ENCODE measurements at regions not wholly inside any gene's neighbourhood (a gene's known extent, or its start where the extent isn't known, plus 50 kb on each side); places are given as distances from the start of the nearest gene placed in this dataset.

DNA sequence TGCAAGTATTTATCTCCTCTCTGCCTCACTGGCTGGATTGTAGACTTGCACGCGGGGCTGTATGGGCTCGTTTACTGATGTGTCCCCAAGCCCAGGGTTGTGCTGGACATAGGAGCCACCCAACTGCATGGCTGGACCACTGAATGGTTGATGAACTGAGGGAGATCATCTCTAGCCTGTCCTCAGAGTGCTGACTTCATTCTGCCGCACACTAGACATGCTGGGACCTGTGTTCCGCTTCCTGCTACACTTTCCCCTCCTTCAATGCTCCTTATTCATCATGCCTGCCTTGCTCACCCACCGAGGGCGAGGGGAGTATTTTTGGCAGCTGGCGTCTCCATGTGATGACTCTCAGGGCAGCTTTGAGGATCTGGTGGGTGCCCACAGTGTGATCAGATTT is 440.2 kb downstream of the GLRX3 start:
- Histone ChIP-seq H3K9me3 (no peaks in the 10 kb centered on the region), H3K4me3 (no peak overlapping the region), H3K4me1 (no peaks in the 10 kb centered on the region), H3K27ac (no peak overlapping the region), H3K36me3 (no peaks in the 10 kb centered on the region), H3K27me3 (peaks cover 0 to 27% (median 0%) of the 10 kb centered on the region in 9 donors)
- intact Hi-C loops (cut with DNase I) = no loop called here
- 69 to 90% (median 78%) methylated on average over 7 to 8 of the region's 8 CpGs for WGBS, 4 donors
- no peak for ATAC-seq
- DNase-seq = no peak
- no peak for TF ChIP-seq POLR2A (IDR thresholded peaks at IDR 0.05)
- TF ChIP-seq, protein P1, sequence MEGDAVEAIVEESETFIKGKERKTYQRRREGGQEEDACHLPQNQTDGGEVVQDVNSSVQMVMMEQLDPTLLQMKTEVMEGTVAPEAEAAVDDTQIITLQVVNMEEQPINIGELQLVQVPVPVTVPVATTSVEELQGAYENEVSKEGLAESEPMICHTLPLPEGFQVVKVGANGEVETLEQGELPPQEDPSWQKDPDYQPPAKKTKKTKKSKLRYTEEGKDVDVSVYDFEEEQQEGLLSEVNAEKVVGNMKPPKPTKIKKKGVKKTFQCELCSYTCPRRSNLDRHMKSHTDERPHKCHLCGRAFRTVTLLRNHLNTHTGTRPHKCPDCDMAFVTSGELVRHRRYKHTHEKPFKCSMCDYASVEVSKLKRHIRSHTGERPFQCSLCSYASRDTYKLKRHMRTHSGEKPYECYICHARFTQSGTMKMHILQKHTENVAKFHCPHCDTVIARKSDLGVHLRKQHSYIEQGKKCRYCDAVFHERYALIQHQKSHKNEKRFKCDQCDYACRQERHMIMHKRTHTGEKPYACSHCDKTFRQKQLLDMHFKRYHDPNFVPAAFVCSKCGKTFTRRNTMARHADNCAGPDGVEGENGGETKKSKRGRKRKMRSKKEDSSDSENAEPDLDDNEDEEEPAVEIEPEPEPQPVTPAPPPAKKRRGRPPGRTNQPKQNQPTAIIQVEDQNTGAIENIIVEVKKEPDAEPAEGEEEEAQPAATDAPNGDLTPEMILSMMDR (IDR thresholded peaks at IDR 0.05) = no peak

DNA sequence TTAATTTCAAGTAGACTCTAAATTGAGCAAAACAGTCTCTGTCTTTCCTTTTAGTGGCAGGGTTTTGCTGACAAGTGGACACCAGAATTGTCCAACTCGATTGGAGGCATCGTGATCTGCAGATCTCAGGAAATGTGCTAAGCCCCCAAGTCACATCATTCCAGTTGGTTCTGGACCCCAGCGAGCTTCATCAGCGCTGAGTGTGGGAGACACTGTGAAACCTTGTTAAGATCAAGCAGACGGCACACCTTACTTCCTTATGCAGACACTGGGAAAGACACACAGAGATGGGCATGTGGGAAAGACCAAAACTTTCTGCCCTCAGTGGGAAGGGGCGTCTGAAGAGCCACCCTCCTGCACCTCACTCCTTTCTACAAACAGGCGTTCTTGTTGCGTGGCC is 440.8 kb downstream of the GLRX3 start:
- no peak overlapping the region for H3K4me3 ChIP-seq
- no peak for ATAC-seq
- intact Hi-C loops (cut with DNase I) = no loop called here
- no peak for TF ChIP-seq POLR2A (IDR thresholded peaks at IDR 0.05)
- TF ChIP-seq, protein P1 (IDR thresholded peaks at IDR 0.05) = no peak
- DNase-seq = no peak
- H3K4me1 ChIP-seq = no peaks in the 10 kb centered on the region
- H3K27me3 ChIP-seq = peaks cover 0 to 27% (median 0%) of the 10 kb centered on the region in 9 donors
- H3K36me3 ChIP-seq = no peaks in the 10 kb centered on the region
- WGBS, 4 donors = 83 to 91% (median 88%) methylated on average over 8 of the region's 8 CpGs
- no peaks in the 10 kb centered on the region for H3K9me3 ChIP-seq
- H3K27ac ChIP-seq = no peak overlapping the region

DNA sequence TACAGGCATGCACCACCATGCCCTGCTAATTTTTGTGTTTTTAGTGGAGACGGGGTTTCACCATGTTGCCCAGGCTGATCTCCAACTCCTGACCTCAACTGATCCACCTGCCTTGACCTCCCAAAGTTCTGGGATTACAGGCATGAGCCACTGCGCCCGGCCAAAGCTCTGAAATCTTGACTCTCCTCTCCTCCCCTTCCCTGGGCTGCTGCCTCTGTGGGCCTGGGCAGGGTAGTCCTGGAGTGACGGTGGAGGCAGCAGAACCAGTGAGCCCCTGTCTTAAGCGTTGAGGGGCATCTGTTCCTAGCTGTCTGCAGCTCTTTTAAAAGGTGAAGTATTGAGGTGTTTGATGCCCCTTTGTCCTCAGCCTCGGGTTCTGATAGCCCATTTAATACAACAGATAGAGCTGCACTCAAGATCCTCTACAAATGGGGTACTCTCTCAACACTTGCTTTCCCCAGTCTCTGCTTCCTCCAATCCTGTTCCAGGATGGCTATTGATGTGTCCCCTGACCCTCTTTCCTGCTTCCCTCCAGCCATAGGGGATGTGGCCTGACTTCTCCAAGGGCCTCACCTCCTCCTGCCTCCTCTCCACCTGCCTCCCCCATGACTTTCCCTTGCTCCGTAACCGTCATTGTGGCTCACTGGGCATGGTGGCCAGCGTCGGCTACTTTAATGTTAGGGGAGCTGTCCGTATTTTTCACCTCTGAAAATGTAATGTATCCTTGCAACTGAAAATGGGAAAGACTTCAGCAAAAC is 442.5 kb downstream of the GLRX3 start:
- no peak overlapping the region for H3K4me3 ChIP-seq
- no peak for ATAC-seq
- 84 to 89% (median 87%) methylated on average over 11 of the region's 11 CpGs for WGBS, 4 donors
- no peaks in the 10 kb centered on the region for H3K4me1 ChIP-seq
- H3K9me3 ChIP-seq = no peaks in the 10 kb centered on the region
- no peak overlapping the region for H3K27ac ChIP-seq
- no peaks in the 10 kb centered on the region for H3K36me3 ChIP-seq
- no peak for TF ChIP-seq POLR2A (IDR thresholded peaks at IDR 0.05)
- TF ChIP-seq, protein P1 (IDR thresholded peaks at IDR 0.05) = no peak
- DNase-seq = no peak
- peaks cover 0 to 27% (median 0%) of the 10 kb centered on the region in 9 donors for H3K27me3 ChIP-seq
- intact Hi-C loops (cut with DNase I) = no loop called here

DNA sequence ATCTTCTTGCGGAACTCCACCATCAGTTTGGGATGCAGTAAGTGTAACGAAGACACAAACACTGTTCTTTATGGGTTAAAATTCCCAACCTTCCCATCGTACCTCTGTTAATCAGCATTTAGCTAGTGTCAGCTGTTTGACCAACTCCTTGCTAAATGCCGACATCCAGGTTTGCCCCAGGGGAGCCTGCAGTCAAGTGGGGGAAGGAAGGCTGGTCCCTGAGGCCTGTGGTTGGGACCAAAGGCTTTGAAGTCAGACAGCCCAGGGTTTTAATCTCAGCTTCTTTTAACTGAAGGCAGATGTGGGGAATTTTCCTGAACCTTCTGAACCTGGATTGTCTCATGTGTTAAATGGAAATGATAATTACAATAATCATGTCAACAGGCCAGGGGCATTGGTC is 443.7 kb downstream of the GLRX3 start:
- Histone ChIP-seq H3K27ac (no peak overlapping the region), H3K27me3 (peaks cover 0 to 27% (median 0%) of the 10 kb centered on the region in 9 donors), H3K4me3 (no peak overlapping the region), H3K36me3 (no peaks in the 10 kb centered on the region), H3K9me3 (no peaks in the 10 kb centered on the region), H3K4me1 (no peaks in the 10 kb centered on the region)
- ATAC-seq (no peak), DNase-seq (no peak)
- 52 to 59% (median 54%) methylated on average over 4 of the region's 4 CpGs for WGBS, 4 donors
- intact Hi-C loops (cut with DNase I) = no loop called here
- TF ChIP-seq, protein P1 (IDR thresholded peaks at IDR 0.05) = no peak
- TF ChIP-seq POLR2A (IDR thresholded peaks at IDR 0.05) = no peak
